HG03432 (cell line): ENCODE measurements at regions not wholly inside any gene's neighbourhood (a gene's known extent, or its start where the extent isn't known, plus 50 kb on each side); places are given as distances from the start of the nearest gene placed in this dataset.

Experiments used
- ATAC-seq: cut with Tn5 transposase; IDR thresholded peaks from one replicate; pipeline ENCODE4 v1.9.1; 2021; ENCODE audit warnings: mild to moderate bottlenecking, moderate library complexity; ENCODE audit not compliant: unreplicated experiment

- ATAC-seq: no peak
Measured at GRCh38 chr12:126464153-126464552, 1398.9 kb downstream of the AACS start.

- no peak for ATAC-seq
Measured at GRCh38 chr12:126469211-126469610, 1404.0 kb downstream of the AACS start.

GRCh38 chr12:126474703-126475102 is 1409.5 kb downstream of the AACS start:
- ATAC-seq: no peak

- no peak for ATAC-seq
Measured at GRCh38 chr12:126480451-126480850, 1415.2 kb downstream of the AACS start.

- no peak for ATAC-seq
Measured at GRCh38 chr12:126481688-126482087, 1416.5 kb downstream of the AACS start.

DNA sequence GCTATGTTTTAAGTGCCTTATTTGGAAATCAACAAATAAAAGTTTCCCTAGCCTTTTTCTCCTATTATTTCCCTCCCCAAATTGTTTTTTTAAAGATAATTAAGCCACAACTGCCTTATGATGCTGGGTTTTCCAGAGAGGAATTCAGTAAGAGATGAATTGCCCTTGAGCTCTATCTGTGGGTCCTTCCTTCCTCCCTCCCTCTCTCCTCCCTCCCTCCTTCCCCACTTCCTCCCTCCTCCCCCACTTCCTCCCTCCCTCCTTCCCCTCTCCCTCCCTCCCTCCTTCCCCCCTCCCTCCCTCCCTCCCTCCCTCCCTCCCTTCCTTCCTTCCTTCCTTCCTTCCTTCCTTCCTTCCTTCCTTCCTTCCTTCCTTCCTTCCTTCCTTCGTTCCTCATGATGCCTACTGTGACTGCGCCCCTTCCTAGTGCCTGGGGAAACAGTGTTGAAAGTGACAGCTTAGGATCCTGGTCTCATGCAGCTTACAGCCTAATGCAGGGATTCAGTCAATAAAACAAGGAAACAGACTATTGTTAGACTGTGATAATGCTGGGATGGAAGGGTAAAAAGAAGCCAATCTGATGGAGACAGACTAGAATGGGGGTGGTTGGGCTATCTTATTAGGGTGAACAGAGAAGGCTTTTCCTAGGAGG is 1417.1 kb downstream of the AACS start:
- ATAC-seq: no peak

GRCh38 chr12:126483145-126484068 is 1418.2 kb downstream of the AACS start:
- no peak for ATAC-seq

- no peak for ATAC-seq
Measured at GRCh38 chr12:126487431-126487980, 1422.3 kb downstream of the AACS start.

GRCh38 chr12:126488806-126489205 is 1423.6 kb downstream of the AACS start:
- ATAC-seq: no peak

DNA sequence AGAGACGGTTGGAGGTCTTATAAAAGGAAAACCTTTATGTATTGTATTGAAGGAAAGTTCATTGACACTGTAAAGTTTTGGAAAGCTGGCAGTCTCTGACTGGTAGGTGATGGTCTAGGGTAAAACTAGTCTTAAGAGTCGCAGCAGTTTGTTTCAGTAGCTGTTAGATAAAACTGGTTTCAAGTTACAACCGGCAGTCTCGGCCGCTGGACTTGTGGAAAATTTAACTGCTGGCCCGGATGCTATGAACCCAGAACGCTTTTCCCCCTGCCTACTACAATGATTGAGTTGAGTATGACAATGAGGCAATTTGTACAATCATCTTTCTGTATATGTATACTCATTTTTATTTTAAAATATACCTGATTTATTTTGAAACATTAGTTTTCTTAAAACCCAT is 1426.9 kb downstream of the AACS start:
- ATAC-seq: no peak

GRCh38 chr12:126493366-126494108 is 1428.3 kb downstream of the AACS start:
- ATAC-seq: no peak

- ATAC-seq: no peak
Measured at GRCh38 chr12:126496201-126496600, 1431.0 kb downstream of the AACS start.

DNA sequence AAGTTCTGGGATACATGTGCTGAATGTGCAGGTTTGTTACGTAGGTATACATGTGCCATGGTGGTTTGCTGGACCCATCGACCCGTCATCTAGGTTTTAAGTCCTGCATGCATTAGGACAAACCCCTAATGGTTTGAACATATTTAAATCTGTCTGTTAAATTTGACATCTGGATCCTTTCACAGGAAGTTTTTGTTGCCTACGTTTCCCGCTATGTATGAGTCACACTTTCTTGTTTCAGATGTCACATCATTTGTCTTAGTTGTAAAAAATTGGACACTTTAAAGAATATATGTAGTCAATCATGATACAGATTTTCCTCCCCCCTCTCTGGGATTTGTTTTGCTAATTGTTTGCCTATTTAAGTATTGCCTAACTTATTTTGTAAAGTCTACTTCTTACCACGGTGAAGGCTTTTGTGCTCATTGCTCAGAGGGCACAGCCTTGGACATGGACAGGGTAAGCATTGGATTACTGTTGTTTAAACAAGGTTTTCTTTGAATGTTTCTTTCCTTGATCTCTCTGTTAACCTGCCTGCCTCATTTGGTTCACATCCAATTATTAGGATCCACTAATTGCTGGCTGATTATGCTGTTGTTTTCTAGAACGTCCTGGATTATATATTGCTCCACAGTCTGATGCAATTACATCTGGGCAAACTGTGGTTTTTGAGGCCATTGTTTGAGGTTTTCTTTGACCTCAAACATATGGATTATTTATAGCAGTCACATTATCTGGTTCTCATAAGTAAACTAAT is 1441.4 kb downstream of the AACS start:
- ATAC-seq: no peak

GRCh38 chr12:126507231-126507630 is 1442.0 kb downstream of the AACS start:
- no peak for ATAC-seq

DNA sequence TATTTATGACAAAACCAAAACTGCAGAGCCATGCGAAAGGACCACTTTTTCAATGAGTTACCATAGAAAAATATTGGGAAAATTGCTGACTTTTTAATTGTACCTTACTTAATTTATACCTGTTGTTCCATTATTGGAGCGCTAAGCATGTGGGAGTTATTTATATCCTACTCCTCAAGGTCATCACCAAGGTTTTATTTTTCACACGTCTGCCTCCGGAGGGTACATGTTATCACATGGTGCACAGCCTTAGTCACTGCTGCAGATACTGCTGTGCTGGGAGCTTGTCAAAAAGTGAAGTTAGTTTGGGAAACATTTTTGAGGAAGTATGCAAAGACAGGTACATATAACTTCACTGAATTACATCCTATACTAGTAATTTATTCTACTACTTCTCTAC is 1444.3 kb downstream of the AACS start:
- no peak for ATAC-seq

GRCh38 chr12:126510630-126511029 is 1445.4 kb downstream of the AACS start:
- no peak for ATAC-seq

GRCh38 chr12:126512916-126513913 is 1448.0 kb downstream of the AACS start:
- no peak for ATAC-seq

DNA sequence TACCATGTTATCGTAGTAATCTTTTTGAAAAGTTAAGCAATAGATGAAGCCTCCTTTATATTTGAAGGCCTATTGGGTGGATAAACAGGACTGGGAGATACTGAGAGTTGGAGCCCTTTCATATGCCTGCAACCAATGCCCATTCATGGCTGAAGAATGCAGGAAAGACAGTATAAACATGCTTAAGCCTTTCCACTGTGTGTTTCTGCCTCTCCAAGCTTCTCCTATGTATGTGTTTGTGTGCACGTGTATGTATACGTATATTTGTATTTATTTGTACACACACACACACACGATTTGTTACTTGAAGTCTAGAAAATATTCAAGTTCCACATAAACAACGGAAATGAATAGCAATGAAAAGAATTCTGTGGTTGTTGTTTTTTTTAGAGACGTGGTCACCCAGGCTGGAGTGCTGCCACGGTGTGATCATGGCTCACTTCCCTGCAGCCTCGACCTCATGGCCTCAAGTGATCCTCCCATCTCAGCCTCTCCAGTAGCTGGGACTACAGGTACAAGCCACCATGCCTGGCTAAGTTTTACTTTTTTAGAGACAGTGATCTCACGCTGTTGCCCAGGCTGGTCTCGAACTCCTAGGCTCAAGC is 1453.5 kb downstream of the AACS start:
- ATAC-seq: no peak

- ATAC-seq: no peak
Measured at GRCh38 chr12:126519833-126520232, 1454.6 kb downstream of the AACS start.
